ENCODE measurements at regions not wholly inside any gene's neighbourhood (a gene's known extent, or its start where the extent isn't known, plus 50 kb on each side); places are given as distances from the start of the nearest gene placed in this dataset.

DNA sequence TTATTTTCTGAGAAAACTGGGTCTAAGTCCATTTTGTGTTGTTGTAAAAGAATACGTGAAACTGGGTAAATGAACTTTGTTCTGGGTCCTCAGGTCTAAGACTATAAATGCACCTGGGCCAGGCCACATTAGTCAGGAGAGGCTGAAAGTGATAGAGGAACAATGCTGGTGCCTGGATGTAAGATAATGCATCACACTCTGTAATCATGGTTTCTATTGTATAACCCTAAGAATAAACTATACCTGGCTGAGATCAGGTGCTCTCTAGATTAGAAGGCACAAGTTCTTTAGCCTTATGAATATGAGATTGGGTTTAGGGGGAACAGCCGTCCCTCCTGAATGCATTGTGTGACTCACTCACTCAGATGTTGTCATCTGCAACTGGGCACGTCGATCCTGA, 675.5 kb downstream of the HTR1A start:
- Mint-ChIP-seq H3K27ac (no peak overlapping the region), H3K9me3 (peaks cover 17% of the 10 kb centered on the region), H3K36me3 (no peaks in the 10 kb centered on the region), H3K27me3 (ENCODE audit: low read depth) (no peaks in the 10 kb centered on the region), H3K4me1 (no peaks in the 10 kb centered on the region), H3K4me3 (no peak overlapping the region)
- TF ChIP-seq CTCF (IDR thresholded peaks at IDR 0.05), result no peak
- TF ChIP-seq ARID4B (CRISPR knock-in tag; IDR thresholded peaks at IDR 0.05; ENCODE audit: borderline replicate concordance), result no peak
- TF ChIP-seq HMGXB4 (CRISPR knock-in tag; IDR thresholded peaks at IDR 0.05), result no peak
- no peak for TF ChIP-seq FOXP1 (CRISPR knock-in tag; IDR thresholded peaks at IDR 0.05; ENCODE audit: borderline replicate concordance)
- CTCF ChIA-PET, result no interaction called here
- POLR2A ChIA-PET, result no interaction called here
- DNase-seq (ENCODE audit: low spot score), result no peak
- ATAC-seq, result no peak

GRCh38 chr5:63263411-63263810, 684.8 kb downstream of the LRRC70 start:
- ATAC-seq, result no peak
- Mint-ChIP-seq H3K4me3 (no peak overlapping the region), H3K36me3 (no peaks in the 10 kb centered on the region), H3K27me3 (ENCODE audit: low read depth) (no peaks in the 10 kb centered on the region; the same call in 1 of the 2 replicates), H3K9me3 (no peaks in the 10 kb centered on the region), H3K27ac (no peak overlapping the region), H3K4me1 (peaks cover 9% of the 10 kb centered on the region; the same call in 1 of the 2 replicates)
- POLR2A ChIA-PET, result no interaction called here
- no peak for DNase-seq (ENCODE audit: low spot score)
- CTCF ChIA-PET, result no interaction called here
- TF ChIP-seq AFF4 (CRISPR knock-in tag; IDR thresholded peaks at IDR 0.05; ENCODE audit: borderline replicate concordance) (no peak), E2F5 (CRISPR knock-in tag; IDR thresholded peaks at IDR 0.05) (no peak), ATF6 (CRISPR knock-in tag; IDR thresholded peaks at IDR 0.05) (no peak), IRF2 (CRISPR knock-in tag; IDR thresholded peaks at IDR 0.05; ENCODE audit: borderline replicate concordance, low read depth) (no peak), MLX (CRISPR knock-in tag; IDR thresholded peaks at IDR 0.05) (no peak), FOXJ3 (CRISPR knock-in tag; IDR thresholded peaks at IDR 0.05; ENCODE audit: borderline replicate concordance) (no peak), HMGXB4 (CRISPR knock-in tag; IDR thresholded peaks at IDR 0.05) (no peak), ZNF219 (CRISPR knock-in tag; IDR thresholded peaks at IDR 0.05; ENCODE audit: borderline replicate concordance) (no peak), MAX (CRISPR knock-in tag; IDR thresholded peaks at IDR 0.05) (no peak), MYBL2 (CRISPR knock-in tag; IDR thresholded peaks at IDR 0.05) (no peak), MXD4 (CRISPR knock-in tag; IDR thresholded peaks at IDR 0.05; ENCODE audit: borderline replicate concordance) (no peak), USF2 (CRISPR knock-in tag; IDR thresholded peaks at IDR 0.05) (no peak)
